GM18870 (cell line): ENCODE measurements at regions not wholly inside any gene's neighbourhood (a gene's known extent, or its start where the extent isn't known, plus 50 kb on each side); places are given as distances from the start of the nearest gene placed in this dataset.
A peak's percentile ranks its signal among the peaks of the same experiment; 100 is the strongest.
"Not testable (repeated sequence)": the region's sequence is repeated elsewhere in the genome, so short reads cannot be mapped to it uniquely, and the experiment has no call there.

Source experiments
- ATAC-seq: cut with Tn5 transposase; IDR thresholded peaks from one replicate; pipeline ENCODE4 v1.9.1; 2021; ENCODE audit warnings: moderate library complexity; ENCODE audit not compliant: unreplicated experiment

DNA sequence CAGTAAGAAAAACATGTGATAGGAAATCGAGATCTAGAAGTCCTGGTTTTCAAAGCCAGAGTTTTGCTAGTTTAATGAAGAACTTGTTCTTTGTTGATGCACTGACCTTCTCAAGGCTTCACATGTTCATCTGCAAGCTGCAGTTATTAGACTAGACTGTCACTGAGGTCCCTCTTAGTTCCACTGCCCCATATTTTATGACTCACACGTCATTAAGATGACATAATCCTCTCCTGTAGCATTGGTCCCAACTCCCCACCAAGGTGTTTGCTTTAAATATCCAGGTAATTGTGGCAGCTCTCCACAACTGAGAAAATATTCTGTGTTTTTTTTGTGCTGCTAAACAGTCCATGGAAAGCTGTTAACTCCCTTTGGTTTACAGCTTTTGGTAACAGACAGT is 149.7 kb downstream of the MREG start:
- ATAC-seq, result no peak

DNA sequence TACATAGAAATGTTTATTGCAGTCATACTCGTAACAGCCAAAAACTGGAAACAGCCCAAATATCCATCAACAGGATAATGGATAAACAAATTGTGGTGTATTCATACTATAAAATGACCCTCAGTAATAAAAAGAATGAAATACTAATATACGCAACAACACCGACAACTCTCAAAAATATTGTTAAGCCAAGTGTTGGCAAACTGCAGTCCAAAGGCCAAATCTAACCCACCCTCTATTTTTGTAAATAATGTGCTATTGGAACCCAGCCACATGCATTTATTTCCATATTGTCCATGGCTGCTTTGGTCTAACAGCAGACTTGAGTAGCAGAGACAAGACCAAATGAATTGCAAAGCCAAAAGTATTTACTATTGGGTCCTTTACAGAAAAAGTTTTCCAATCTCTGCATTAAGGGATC is 151.0 kb downstream of the MREG start:
- ATAC-seq, result no peak

DNA sequence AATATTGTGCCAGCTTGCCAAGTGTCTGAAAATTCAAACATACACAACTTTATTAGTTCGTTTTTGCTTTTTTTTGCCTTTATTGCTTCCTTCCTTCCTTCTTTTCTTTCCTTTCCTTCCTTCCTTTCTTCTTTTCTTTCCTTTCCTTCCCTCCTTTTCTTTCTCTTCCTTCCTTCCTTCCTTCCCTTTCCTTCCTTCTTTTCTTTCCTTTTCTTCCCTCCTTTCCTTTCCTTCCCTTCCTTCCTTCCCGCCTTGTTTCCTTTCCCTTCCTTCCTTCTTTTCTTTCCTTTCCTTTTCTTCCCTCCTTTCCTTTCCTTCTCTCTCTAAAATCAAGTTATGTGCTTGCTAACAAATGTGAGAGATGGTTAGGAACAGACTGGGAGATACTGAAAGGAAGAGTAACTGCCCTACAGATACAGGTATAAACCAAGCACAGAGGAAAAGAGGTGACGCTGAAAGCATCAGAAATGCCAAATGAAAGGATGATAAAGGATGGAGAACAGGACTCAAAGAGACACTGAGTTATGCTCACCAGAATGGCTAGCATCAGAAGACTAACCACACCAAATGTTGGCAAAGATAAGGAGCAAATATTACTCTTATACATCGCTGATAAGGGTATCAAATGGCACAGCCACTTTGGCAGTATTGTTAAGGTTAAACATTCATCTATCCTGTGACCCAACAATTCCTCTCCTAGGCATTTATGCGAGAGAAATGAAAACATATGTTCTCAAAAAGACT is 151.6 kb downstream of the MREG start:
- no peak for ATAC-seq

DNA sequence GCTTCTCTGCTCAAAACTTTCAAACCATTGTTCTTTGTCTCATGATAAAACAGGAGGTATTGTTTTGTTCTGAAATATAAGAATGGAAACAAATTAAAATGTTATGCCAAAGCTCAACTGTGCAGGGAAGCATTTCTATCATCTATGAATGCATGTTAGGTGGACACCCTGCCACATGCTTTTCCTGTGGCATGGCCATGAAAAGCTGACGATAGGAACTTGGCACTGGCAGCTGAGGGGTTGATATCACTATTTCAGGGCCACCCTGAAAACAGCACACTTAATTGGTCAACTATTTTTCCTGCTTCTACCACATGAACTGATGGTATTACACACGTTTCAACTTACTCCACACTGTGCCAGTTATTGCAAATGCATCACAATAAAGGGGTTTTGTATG is 157.3 kb downstream of the MREG start:
- no peak for ATAC-seq

DNA sequence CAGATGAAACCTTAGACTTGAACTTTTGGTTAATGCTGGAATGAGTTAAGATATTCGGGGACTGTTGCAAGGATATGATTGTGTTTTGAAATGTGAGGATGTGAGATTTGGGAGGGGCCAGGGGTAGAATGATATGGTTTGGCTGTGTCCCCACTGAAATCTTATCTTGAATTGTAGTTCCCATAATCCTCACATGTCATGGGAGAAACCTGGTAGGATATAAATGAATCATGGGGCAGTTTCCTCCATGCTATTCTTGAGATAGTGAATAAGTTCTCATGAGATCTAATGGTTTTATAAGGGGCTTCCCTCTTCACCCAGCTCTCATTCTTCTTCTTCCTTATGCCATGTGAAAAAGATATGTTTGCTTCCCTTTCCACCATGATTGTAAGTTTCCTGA is 158.0 kb downstream of the MREG start:
- ATAC-seq, result not testable (repeated sequence)

DNA sequence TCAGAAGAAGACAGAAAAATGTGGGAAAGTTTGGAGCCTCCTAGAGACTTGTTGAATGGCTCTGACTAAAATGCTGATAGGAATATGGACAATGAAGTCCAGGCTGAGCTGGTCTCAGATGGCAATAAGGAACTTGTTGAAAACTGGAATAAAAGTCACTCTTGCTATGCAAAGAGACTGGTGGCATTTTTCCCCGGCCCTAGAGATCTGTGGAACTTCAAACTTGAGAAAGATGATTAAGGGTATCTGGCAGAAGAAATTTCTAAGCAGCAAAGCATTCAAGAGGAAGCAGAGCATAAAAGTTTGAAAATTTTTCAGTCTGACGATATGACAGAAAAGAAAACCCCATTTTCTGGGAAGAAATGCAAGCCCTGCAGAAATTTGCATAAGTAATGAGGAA is 159.3 kb downstream of the MREG start:
- ATAC-seq, result no peak

DNA sequence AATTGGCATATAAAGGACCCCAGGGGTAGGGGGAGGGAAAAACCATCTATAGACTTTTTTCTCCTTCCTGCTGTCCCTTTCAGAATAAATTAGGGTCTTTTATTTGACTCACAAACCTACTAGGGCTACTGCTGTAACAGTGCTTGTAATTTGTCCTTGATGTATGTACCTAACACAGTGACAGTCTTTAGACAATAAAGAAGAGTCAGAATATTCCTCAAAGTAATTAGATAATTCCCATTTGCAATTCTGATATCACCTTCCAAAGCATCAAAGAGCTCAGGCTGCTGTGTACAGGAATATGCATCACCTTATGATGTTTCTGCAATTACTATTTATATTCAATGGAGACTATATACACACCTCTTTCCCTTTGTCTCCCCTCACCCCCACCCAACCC is 161.7 kb downstream of the MREG start:
- ATAC-seq, result no peak

DNA sequence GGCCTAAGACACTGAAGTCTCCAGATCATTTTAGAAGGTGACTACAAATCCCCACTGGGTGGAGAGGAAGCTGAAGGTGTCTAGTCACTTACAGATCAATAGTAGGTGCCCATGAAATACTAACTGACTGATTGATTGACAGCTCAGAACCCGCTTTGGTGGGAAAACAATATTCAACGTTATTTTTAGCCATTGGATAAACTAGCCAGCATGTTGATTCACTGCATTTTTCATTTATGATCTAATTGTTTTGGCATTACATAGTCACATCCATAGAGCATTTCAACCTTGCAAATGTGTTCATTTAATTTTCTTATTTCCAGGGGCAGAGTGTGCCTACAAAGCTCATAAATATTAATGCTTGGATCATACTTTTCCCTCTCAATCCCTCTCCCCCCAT is 162.3 kb downstream of the MREG start:
- no peak for ATAC-seq

DNA sequence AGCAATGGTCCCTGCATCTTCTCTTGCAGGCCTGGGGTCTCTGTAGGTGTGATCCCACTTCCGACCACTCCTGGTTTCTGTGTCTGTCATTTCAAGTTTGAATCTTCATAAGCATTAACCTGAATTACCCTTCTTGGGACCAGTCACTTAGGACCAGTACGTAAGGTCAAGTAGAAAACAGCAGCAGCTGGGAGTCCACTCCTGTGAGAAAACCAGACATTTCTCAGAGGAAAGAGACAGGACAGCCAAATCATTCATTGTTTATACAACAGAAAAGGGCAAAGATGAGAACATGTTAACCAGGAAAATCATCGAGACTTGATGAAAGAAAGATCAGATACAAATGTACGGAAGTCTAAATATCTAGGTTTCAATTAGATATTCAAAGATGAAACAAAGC is 163.0 kb downstream of the MREG start:
- ATAC-seq, result no peak

DNA sequence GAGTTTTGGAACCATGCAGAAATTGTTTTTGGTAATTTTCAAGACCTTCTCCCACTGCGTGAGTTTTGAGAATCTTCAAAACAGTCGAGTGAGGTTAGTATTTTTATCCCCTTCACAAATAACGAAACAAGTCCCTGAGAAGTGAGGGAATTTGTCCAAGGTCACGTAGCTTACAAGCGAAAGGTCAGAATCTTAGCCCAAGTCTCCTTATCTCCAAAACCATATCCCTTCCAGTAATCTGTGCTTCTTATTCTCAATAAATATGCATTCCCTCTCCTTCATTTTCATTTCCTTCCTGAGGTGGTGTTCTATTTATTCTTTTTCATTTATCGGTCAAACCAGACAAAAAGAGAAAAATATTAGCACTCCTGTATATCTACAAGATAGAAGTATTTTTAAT is 163.6 kb downstream of the MREG start:
- ATAC-seq, result no peak

DNA sequence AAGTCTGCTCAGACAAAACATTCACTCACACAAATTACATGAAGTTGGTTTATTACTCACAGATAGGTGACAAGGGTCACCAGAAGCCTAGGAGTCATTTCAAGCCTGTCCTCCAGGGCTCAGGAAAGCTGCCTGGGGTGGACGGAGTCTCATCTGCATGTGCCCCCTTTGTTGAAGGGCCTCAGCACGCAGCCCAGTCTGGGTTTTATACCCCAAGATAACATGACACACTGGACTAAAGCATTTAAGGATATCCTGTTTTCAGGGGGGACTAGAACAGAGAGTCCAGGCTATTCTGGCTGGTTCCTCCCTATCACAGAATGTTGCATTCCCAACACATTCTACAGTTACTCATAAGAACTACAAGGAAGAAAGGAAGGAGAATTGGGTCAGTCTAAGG is 164.7 kb downstream of the MREG start:
- no peak for ATAC-seq

DNA sequence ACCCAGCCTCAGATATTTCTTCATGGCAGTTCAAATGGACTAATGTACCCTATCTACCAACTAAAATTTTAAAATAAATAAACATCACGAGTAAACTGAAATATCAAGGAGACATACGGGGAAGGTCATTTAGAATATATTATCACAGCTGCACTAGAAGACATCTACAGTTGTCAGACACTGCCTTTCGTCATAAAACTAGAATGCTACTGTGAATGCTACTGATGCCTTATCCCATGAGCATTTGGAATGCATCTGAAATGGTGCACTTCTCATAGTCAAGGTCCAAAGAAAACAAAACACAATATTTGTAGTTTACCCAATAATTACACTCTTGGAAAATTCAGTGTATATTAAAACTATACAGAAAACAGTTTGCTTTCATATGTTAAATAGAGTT is 165.2 kb downstream of the MREG start:
- no peak for ATAC-seq

DNA sequence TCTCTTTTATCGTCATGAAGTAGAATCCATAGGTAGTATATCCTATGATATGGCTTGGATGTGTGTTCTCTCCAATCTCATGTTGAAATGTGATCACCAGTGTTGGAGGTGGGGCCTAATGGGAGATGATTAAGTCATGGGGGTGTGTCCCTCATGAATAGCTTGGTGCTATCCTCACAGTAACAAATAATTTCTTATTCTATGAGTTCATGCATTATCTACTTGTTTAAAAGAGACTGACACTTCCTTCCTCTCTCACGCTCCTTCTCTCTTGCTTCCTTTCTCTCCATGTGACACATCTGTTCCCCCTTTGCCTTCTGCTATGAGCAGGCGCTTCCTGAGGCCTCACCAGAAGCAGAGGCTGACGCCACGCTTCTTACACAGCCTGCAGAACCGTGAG is 165.6 kb downstream of the MREG start:
- no peak for ATAC-seq

DNA sequence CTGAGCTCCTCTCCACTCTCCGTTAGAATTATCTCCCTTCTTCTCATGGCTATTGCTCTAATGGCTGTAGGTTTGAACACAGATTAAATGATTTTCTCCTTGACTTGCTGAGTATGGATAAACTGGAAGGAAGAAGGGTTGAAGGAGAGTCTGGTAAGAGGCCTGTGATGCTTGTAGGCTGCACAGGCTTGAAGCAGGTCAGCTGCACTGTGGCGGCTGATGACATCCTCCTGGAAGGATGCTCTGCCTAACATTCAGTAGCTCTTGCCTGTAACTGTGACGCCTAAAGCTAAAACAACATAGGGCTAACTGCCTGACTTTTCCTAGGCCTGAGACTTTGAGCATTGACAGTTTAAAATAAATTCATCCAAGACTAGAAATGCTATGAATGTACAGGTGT is 166.3 kb downstream of the MREG start:
- no peak for ATAC-seq

DNA sequence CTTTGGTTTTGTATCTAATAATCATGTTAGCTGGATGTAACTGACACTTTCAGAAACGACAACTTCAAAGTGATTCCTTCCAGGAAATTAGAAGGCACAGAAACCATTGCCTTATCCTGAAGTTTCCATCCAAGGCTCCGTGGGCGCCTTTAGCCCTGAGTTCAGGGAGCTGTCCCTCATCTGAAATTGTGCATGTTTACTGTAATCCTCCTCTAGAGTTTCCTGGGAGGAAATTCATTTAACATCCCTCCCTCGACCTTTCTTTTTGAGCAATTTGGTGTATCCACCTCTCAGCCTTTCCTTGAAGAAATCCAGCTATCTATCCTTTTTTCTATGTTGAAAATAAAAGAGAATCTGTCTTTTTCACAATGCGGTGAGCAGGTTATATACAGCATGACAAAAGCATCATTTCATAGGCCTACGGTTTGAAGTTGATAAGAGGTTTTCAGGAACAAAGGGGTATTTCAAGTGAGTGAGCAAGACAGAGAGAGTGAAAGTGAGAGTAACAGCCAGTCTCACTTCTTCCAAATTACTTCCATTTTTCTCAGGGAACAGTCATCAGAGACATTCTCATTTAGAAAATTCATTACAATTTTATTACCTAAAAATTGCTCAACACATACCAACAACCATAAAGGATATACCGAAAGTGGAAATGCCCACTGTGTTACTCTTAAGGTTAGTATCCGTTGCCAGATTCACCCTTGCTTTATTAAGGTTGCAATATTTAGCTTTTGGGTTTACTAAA is 167.3 kb downstream of the MREG start:
- peak; percentile 77 for ATAC-seq

DNA sequence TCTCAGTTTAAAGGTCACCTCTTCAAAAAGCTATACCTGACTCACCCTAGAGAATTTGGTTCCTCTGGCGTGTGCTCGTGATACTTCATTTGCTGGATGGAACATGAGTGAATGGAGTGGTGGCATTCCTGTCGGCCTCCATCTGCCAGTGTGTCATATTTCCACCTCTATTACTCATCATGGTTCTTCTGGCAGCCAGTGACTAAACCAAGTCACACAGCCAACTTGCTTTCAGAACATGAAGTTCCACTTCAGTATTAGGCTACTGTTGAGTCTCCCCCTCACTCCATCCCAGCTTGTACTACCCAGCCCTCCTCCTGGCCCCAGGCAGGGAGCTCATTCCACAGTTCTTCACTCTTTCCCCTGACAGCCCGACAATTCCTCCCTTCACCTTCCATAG is 169.8 kb downstream of the MREG start:
- ATAC-seq, result no peak

DNA sequence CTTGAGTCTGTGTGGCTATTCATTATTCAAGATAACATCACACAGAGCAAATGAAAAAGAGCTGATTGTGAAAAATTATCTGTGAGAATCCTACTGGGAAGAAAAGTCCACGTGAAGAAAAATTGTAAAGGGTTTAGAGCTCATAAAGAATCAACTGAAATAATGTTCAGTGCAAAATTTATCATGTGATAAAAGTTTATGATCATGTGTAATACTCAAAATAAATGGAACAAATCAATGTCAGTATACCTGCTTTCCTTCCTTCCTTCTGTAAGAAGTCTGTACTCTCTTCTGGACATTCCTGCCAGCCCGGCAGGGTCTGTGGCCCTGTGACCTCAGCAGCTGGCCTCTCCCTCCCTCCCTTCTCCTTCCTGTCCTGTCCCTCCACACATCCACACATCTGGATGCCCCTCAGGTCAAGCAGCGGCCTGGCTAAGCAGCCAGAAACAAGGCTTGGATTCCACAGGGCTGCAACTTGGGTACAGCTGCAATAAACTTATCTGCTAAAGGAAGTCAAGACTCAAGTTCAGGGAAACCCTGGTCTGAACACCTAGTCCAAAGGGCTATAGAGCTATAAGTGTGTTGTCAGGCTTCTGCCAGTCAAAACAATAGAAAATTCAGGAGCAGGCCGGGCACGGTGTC is 172.1 kb downstream of the MREG start:
- ATAC-seq, result no peak

DNA sequence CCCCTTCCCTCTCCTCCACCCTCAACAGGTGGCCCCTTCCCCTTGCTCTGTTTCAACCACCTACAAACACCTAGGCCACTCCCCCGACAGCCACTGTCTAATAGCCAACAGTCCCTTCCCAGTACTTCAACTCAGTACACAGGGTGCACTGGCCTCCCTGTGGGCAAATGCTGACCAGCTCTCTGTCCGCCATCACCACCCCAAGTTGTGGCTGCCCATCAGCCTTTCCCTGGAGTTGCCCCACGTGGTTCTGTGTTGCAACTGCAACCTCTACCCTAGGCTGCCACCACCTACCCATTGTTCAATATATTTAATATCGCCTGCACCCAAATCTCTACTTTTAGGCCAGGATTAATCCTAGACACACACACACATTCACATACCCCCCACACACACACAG is 173.5 kb downstream of the MREG start:
- no peak for ATAC-seq

DNA sequence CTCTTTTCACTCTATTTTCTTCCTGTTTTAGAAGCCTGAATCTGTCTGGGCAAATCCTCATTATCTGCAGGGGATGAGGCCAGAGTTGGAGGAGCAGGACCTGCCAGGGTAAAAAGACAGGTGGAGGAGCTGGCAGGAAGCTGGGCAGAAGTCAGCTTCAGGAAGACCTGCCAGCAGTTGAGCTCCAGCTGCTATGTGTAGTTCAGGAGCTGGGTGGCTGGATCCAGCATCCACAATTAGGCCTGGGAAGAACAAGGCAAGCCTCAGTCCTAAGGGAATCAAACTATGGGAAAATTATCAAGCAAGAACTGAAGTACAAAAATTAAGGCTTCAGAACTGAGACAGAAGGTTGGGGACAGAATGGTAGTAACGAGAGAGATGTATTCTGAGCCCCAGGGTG is 174.0 kb downstream of the MREG start:
- ATAC-seq, result no peak

DNA sequence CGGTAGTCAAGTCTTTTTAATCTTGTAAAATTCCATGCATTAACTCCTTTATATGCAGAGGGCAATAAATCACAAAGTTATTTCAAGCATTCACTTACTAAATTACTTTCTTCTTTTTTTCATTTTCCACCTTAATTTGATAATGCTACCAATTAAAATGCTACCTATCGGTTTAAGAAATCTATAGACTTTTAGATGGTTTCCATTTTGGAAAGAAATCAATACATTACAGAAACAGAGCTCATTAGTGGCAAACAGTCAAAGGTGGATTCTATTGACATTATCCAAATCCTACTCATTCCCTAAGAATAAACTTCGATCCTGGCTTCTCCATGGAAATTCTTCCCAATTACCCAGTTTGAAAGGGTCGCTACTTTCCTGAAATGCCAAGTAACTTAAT is 176.5 kb downstream of the MREG start:
- no peak for ATAC-seq

DNA sequence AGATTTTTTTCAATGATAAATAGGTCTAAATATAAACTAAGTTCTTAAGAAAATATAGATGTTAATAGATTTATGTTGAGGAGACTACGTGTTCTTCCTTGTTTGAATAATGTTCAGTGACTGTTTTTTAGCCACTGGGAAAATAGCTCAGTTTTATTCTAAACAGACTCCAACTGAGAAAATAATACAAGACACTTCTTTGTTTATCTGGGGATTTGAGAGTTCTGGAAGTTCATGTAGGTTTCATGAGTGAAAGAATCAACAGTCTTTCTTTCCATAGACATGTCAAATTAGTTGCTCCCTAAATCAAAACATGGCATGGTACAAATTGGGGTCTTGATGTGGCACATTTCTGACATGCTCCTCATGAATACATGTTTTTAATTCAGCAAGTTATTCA is 177.7 kb downstream of the MREG start:
- ATAC-seq, result no peak

DNA sequence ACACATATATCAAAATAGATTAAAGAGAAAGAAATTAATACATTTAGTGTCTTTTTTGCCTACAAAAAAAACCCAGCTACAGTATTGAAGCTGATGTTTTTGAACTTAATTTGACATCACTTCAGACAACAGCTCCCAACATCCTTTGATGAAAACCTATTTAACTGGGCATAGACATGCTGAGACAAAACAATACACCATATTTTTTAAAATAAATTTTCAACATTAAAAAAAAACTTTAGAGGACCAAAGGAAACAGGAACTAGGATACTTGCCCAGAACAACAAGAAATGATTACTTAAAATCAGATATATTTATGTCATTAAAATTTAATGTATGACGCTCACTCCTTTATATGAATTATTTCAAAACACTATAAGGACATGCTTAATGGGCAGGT is 178.1 kb downstream of the MREG start:
- no peak for ATAC-seq
